Osteoblast (primary cell): ENCODE measurements at regions not wholly inside any gene's neighbourhood (a gene's known extent, or its start where the extent isn't known, plus 50 kb on each side); places are given as distances from the start of the nearest gene placed in this dataset.

Experiments used
- DNase-seq: peaks from one replicate; pipeline ENCODE4 v3.0.0; 2011; ENCODE audit warnings: low spot score, mixed read lengths; ENCODE audit not compliant: insufficient read length; ENCODE audit errors: missing footprints
- H2AFZ ChIP-seq: 2 replicates; pipeline ENCODE4 v1.6.0; 2011; ENCODE audit warnings: mild to moderate bottlenecking, low read length
- H3K27ac ChIP-seq: 2 replicates; pipeline ENCODE4 v1.5.1; 2011; ENCODE audit warnings: mild to moderate bottlenecking, low read depth, low read length, moderate library complexity
- H3K27me3 ChIP-seq: 2 replicates; pipeline ENCODE4 v1.6.0; 2012; ENCODE audit warnings: mild to moderate bottlenecking, control low read depth, inconsistent platforms, low read length, moderate library complexity; ENCODE audit not compliant: insufficient read depth
- H3K36me3 ChIP-seq: 2 replicates; pipeline ENCODE4 v1.5.1; 2011; ENCODE audit warnings: mild to moderate bottlenecking, low read length, control low read depth, moderate library complexity; ENCODE audit not compliant: insufficient read depth
- H3K4me1 ChIP-seq: 2 replicates; pipeline ENCODE4 v1.5.1; 2011; ENCODE audit warnings: mild to moderate bottlenecking, low read length, control low read depth, moderate library complexity; ENCODE audit not compliant: insufficient read depth
- H3K4me2 ChIP-seq: 2 replicates; pipeline ENCODE4 v1.6.0; 2011; ENCODE audit warnings: mild to moderate bottlenecking, low read length; ENCODE audit not compliant: insufficient read depth
- H3K4me3 ChIP-seq: fragments of 200-600 bp; sonication (generic); 3 replicates; pipeline ENCODE4 v1.5.1; 2012; ENCODE audit warnings: mild to moderate bottlenecking, low read length, inconsistent platforms; ENCODE audit not compliant: insufficient read depth
- H3K79me2 ChIP-seq: 2 replicates; pipeline ENCODE4 v1.6.0; 2012; ENCODE audit warnings: mild to moderate bottlenecking, low read length, control low read depth, inconsistent platforms; ENCODE audit not compliant: insufficient read depth
- H3K9me3 ChIP-seq: 2 replicates; pipeline ENCODE4 v1.5.1; 2011; ENCODE audit warnings: low read depth, low read length, control low read depth
- H4K20me1 ChIP-seq: 2 replicates; pipeline ENCODE4 v1.6.0; 2012; ENCODE audit warnings: mild to moderate bottlenecking, low read length, control low read depth; ENCODE audit not compliant: insufficient read depth
- CTCF ChIP-seq: IDR thresholded peaks from 2 replicates; pipeline ENCODE4 v1.5.1; 2011; ENCODE audit warnings: mild to moderate bottlenecking, low read depth, low read length, moderate library complexity; ENCODE audit errors: extremely low read depth

DNA sequence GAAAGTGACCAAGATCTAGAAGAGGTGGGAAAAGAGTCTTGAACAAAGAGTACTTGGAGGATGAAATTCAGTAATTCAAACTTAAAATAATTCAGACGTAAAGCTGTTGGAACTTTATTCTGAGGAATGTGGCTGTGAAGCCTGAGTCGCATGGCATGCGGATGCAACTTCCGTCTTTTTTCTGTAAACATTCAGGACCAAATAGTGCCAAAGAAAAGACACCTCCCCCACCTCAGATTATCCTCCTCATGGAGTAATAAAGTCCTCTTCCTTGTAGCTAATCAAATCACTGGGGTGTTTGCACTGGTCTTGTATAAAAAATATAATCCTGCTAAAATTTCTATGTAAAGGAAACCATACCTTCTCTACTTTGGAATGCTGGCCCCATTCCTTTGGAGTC is 790.4 kb downstream of the TSN start:
- H3K9me3 ChIP-seq, result no peaks in the 10 kb centered on the region
- no peak overlapping the region for H2AFZ ChIP-seq
- H3K36me3 ChIP-seq, result no peaks in the 10 kb centered on the region
- no peaks in the 10 kb centered on the region for H3K79me2 ChIP-seq
- no peak overlapping the region for H3K4me2 ChIP-seq
- no peak for DNase-seq
- no peaks in the 10 kb centered on the region for H4K20me1 ChIP-seq
- no peak overlapping the region for H3K4me3 ChIP-seq
- no peak overlapping the region for H3K27ac ChIP-seq
- no peaks in the 10 kb centered on the region for H3K4me1 ChIP-seq
- TF ChIP-seq CTCF, result no peak
- no peaks in the 10 kb centered on the region for H3K27me3 ChIP-seq

GRCh38 chr2:122562775-122563174 is 807.3 kb downstream of the TSN start:
- Histone ChIP-seq H3K36me3 (no peaks in the 10 kb centered on the region), H2AFZ (no peak overlapping the region), H3K4me2 (no peak overlapping the region), H3K27me3 (no peaks in the 10 kb centered on the region), H3K9me3 (no peaks in the 10 kb centered on the region), H3K27ac (no peak overlapping the region), H3K4me3 (no peak overlapping the region), H3K4me1 (no peaks in the 10 kb centered on the region), H4K20me1 (no peaks in the 10 kb centered on the region), H3K79me2 (no peaks in the 10 kb centered on the region)
- DNase-seq, result no peak
- TF ChIP-seq CTCF, result no peak

GRCh38 chr2:122563781-122564180 is 808.3 kb downstream of the TSN start:
- H3K4me3 ChIP-seq, result no peak overlapping the region
- no peaks in the 10 kb centered on the region for H3K27me3 ChIP-seq
- H3K4me1 ChIP-seq, result no peaks in the 10 kb centered on the region
- no peak overlapping the region for H3K4me2 ChIP-seq
- DNase-seq, result no peak
- no peak overlapping the region for H3K27ac ChIP-seq
- no peaks in the 10 kb centered on the region for H3K9me3 ChIP-seq
- no peak overlapping the region for H2AFZ ChIP-seq
- no peak for TF ChIP-seq CTCF
- H3K36me3 ChIP-seq, result no peaks in the 10 kb centered on the region
- H4K20me1 ChIP-seq, result no peaks in the 10 kb centered on the region
- no peaks in the 10 kb centered on the region for H3K79me2 ChIP-seq

- H3K4me1 ChIP-seq, result no peaks in the 10 kb centered on the region
- H3K27ac ChIP-seq, result no peak overlapping the region
- H3K79me2 ChIP-seq, result no peaks in the 10 kb centered on the region
- H3K9me3 ChIP-seq, result no peaks in the 10 kb centered on the region
- no peaks in the 10 kb centered on the region for H3K36me3 ChIP-seq
- no peak overlapping the region for H3K4me2 ChIP-seq
- no peak overlapping the region for H2AFZ ChIP-seq
- DNase-seq, result no peak
- H3K27me3 ChIP-seq, result no peaks in the 10 kb centered on the region
- no peak for TF ChIP-seq CTCF
- no peaks in the 10 kb centered on the region for H4K20me1 ChIP-seq
- no peak overlapping the region for H3K4me3 ChIP-seq
Measured at GRCh38 chr2:122564843-122565242, 809.4 kb downstream of the TSN start.
